ENCODE measurements at regions not wholly inside any gene's neighbourhood (a gene's known extent, or its start where the extent isn't known, plus 50 kb on each side); places are given as distances from the start of the nearest gene placed in this dataset.

DNA sequence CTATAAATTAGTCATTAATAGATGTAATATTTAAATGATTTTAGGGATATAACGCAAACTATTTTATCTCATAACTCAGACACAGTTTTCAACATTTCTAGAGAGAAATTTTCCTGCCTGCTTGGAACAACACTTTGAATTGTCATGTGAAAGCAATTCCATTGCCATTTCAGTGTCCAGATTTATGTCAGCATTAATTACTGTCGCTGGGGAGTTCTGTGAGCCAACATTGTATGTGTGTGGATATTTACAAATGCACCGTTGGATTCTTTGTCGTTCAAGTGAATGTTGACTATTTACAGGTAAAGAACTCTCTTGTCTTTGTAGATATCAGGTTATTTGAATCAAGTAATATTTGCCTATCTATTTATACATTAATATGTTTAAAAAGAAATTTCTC lies 465.3 kb upstream of the RGS6 start:
- TF ChIP-seq RAD21 (IDR thresholded peaks at IDR 0.05; ENCODE audit: low read length) (no peak), BHLHE40 (IDR thresholded peaks at IDR 0.05; ENCODE audit: low read depth, low read length) (no peak), NFE2L2 (IDR thresholded peaks at IDR 0.05; ENCODE audit: low read depth, low read length) (no peak), CHD1 (IDR thresholded peaks at IDR 0.05; ENCODE audit: low read depth, low read length) (no peak), POLR2A (IDR thresholded peaks at IDR 0.05; ENCODE audit: low read depth, low read length) (no peak), RFX5 (IDR thresholded peaks at IDR 0.05; ENCODE audit: low read depth, low read length) (no peak), MAFK (IDR thresholded peaks at IDR 0.05; ENCODE audit: low read depth, low read length) (no peak), SMC3 (IDR thresholded peaks at IDR 0.05; ENCODE audit: low read depth, low read length) (no peak), MAZ (IDR thresholded peaks at IDR 0.05; ENCODE audit: borderline replicate concordance, low read depth, low read length) (no peak), FOS (IDR thresholded peaks at IDR 0.05; ENCODE audit: low read depth, low read length) (no peak), MXI1 (IDR thresholded peaks at IDR 0.05; ENCODE audit: borderline replicate concordance, low read depth, low read length) (no peak)
- TF ChIP-seq, protein P1, sequence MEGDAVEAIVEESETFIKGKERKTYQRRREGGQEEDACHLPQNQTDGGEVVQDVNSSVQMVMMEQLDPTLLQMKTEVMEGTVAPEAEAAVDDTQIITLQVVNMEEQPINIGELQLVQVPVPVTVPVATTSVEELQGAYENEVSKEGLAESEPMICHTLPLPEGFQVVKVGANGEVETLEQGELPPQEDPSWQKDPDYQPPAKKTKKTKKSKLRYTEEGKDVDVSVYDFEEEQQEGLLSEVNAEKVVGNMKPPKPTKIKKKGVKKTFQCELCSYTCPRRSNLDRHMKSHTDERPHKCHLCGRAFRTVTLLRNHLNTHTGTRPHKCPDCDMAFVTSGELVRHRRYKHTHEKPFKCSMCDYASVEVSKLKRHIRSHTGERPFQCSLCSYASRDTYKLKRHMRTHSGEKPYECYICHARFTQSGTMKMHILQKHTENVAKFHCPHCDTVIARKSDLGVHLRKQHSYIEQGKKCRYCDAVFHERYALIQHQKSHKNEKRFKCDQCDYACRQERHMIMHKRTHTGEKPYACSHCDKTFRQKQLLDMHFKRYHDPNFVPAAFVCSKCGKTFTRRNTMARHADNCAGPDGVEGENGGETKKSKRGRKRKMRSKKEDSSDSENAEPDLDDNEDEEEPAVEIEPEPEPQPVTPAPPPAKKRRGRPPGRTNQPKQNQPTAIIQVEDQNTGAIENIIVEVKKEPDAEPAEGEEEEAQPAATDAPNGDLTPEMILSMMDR (conservative IDR thresholded peaks at IDR 0.05; ENCODE audit: low read depth, low read length) = no peak
- TF ChIP-seq, protein P2, sequence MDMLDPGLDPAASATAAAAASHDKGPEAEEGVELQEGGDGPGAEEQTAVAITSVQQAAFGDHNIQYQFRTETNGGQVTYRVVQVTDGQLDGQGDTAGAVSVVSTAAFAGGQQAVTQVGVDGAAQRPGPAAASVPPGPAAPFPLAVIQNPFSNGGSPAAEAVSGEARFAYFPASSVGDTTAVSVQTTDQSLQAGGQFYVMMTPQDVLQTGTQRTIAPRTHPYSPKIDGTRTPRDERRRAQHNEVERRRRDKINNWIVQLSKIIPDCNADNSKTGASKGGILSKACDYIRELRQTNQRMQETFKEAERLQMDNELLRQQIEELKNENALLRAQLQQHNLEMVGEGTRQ (IDR thresholded peaks at IDR 0.05; ENCODE audit: low read depth, low read length) = no peak
- TF ChIP-seq, protein P3, sequence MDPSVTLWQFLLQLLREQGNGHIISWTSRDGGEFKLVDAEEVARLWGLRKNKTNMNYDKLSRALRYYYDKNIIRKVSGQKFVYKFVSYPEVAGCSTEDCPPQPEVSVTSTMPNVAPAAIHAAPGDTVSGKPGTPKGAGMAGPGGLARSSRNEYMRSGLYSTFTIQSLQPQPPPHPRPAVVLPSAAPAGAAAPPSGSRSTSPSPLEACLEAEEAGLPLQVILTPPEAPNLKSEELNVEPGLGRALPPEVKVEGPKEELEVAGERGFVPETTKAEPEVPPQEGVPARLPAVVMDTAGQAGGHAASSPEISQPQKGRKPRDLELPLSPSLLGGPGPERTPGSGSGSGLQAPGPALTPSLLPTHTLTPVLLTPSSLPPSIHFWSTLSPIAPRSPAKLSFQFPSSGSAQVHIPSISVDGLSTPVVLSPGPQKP (IDR thresholded peaks at IDR 0.05; ENCODE audit: borderline replicate concordance, low read depth, low read length) = no peak
- Histone ChIP-seq H3K4me3 (ENCODE audit: insufficient read depth, low read depth, low read length) (no peak overlapping the region), H3K79me1 (ENCODE audit: low read depth in 1 of 2, low read length in 2 of 2) (peaks cover 46 to 50% of the 10 kb centered on the region in 2 experiments), H3K18ac (ENCODE audit: low read depth, low read length) (no peak overlapping the region), H3K14ac (replicated peaks; ENCODE audit: low read depth, low read length) (no peak overlapping the region), H3K27ac (ENCODE audit: insufficient read depth, low read length) (no peak overlapping the region), H2BK120ac (ENCODE audit: low read depth, low read length) (no peak overlapping the region), H3K27me3 (ENCODE audit: control insufficient read depth, insufficient read depth, low read length) (no peaks in the 10 kb centered on the region), H2BK15ac (ENCODE audit: low read depth, low read length) (no peak overlapping the region), H3K23ac (ENCODE audit: low read depth, low read length) (no peak overlapping the region), H2AK9ac (replicated peaks; ENCODE audit: low read depth, low read length, poor library complexity) (no peak overlapping the region), H3K9me1 (ENCODE audit: insufficient read depth, low read length) (peaks cover 3% of the 10 kb centered on the region; the same call in 1 of the 2 replicates), H3K4ac (ENCODE audit: low read depth, low read length) (no peak overlapping the region), H3K9ac (ENCODE audit: low read depth, low read length) (no peak overlapping the region), H4K91ac (ENCODE audit: insufficient read depth, low read depth, low read length) (no peak overlapping the region), H3K4me1 (ENCODE audit: control insufficient read depth, insufficient read depth, low read length) (peaks cover 2% of the 10 kb centered on the region; the same call in 1 of the 2 replicates), H3K9me3 (ENCODE audit: control insufficient read depth, insufficient read depth, low read length) (peaks cover 5% of the 10 kb centered on the region), H2AFZ (replicated peaks; ENCODE audit: low read length, poor library complexity) (no peak overlapping the region), H3K4me2 (ENCODE audit: low read depth, low read length) (no peak overlapping the region), H2BK20ac (ENCODE audit: low read depth, low read length) (no peak overlapping the region), H3K36me3 (ENCODE audit: control insufficient read depth, insufficient read depth, low read length) (0 out of 2 replicates have a peak, but pooled peaks cover 3% of the 10 kb centered on the region), H3K56ac (ENCODE audit: extremely low read depth, insufficient read depth, low read length) (no peak overlapping the region), H2AK5ac (ENCODE audit: low read depth, low read length) (no peak overlapping the region), H4K20me1 (ENCODE audit: insufficient read depth, low read length) (0 out of 2 replicates have a peak, but pooled peaks cover 3% of the 10 kb centered on the region), H2BK5ac (ENCODE audit: low read depth, low read length, poor library complexity, severe bottlenecking) (no peak overlapping the region), H4K8ac (ENCODE audit: low read depth in 2 of 2, low read length in 2 of 2) (no peak overlapping the region), H4K5ac (ENCODE audit: low read depth, low read length) (no peak overlapping the region)
- ChIA-PET CTCF (interaction anchor here (0.8 kb wide), 1 partner anchor 11 kb away, joined by 3 read pairs; no protein-coding TSS in a partner anchor), POLR2A (ENCODE audit: unreplicated experiment) (no interaction called here)
- no TSS peak for BruUV-seq (replicated peaks)
- intact Hi-C loops (cut with micrococcal nuclease) = no loop called here
- dilution Hi-C loops (cut with HindIII; ENCODE audit: low sequenced_read_pairs, unreplicated experiment) = no loop called here
- in situ Hi-C loops (cut with MboI; ENCODE audit: low sequenced_read_pairs) = no loop called here
- ATAC-seq (ENCODE audit: low read depth) = no peak
- no peak for DNase-seq
- WGBS, 2 experiments (ENCODE audit: extremely low coverage in 2 of 2, insufficient read length in 1 of 2) = no CpG with 5 or more reads among the region's 4 CpGs
